CD1c-positive myeloid dendritic cell (primary cell): ENCODE measurements at regions not wholly inside any gene's neighbourhood (a gene's known extent, or its start where the extent isn't known, plus 50 kb on each side); places are given as distances from the start of the nearest gene placed in this dataset.
A peak's percentile ranks its signal among the peaks of the same experiment; 100 is the strongest.
"Not testable (repeated sequence)": the region's sequence is repeated elsewhere in the genome, so short reads cannot be mapped to it uniquely, and the experiment has no call there.

ENCODE experiments used
- DNase-seq: peaks from one replicate; pipeline ENCODE4 v3.0.0-alpha.2; 2016; ENCODE audit errors: extremely low spot score

DNA sequence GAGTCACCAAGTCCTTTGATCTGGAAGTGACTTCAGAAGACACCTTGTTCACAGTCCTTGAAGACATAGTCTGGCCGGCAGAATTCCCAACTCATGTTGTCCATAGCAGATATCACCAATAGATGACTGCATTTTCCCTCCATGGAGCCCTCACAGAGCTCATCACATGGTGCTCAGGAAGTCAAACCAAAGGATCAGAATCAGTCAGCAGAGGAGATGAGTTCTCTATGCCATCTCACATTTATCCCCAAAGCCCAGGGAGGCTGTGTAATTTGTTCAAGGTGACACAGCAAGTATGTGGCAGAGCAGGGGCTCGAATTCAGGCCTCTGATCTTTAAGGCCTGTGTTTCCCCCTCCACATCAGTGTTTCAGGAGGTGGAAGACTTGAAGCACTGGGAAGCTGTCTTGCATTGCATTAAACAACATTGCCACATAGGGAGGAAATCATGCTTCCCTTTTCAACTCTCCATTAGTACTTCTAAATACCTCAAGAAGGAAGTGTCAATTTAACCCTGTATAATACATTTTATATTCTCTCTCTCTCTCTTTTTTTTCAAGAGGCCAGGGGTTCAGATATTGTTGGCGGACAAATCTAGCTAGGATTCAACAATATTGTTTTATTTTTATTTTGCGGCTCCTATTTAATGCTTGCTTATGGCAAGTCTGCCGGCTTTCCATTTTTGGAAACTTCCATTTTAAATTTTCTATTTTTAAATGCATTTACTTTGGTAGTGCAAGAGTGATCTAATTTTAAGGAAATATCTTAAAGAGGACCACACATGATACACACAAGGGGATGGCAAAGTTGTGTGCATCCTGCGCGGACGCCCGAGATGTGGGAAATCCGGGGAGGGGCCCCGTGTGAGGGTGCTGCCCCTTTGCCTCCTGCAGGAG lies 61.9 kb downstream of the NPIPB5 start:
- peak; percentile 61 for DNase-seq

DNA sequence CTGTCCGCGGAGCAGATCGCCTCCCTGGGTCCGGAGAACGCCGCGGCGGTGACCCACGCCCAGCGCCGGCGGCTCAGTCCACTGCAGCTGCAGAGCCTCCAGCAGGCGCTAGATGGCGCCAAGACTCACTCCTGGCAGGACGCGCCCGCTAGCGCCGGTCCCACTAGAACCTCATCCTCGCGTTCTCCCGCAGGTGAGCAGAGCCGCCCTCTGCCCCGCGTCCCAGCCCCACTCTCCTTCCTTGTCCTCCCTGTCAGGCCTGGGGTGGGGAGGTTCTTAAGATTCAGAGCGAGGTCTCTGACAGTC lies 62.5 kb downstream of the NPIPB5 start:
- DNase-seq: not testable (repeated sequence)

DNA sequence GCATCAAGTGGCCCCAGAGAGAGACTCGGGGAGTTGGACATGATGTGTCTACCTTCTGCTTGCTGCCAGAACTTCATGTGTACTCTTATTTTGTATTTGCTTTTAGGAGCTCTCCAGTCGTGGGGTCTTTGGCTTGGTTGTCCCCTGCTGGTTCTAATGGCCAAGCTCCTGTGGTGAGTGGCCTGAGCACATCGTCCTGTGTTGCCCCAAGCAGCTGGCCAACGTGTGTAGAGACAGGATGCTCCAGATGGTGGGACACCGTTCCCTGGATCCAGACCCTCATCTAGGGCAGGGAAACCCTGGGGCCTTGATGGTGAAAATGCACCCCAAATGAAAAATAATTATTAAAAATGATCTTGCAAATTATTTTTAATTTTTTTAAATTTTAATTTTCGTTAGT lies 65.8 kb downstream of the NPIPB5 start:
- DNase-seq: not testable (repeated sequence)

DNA sequence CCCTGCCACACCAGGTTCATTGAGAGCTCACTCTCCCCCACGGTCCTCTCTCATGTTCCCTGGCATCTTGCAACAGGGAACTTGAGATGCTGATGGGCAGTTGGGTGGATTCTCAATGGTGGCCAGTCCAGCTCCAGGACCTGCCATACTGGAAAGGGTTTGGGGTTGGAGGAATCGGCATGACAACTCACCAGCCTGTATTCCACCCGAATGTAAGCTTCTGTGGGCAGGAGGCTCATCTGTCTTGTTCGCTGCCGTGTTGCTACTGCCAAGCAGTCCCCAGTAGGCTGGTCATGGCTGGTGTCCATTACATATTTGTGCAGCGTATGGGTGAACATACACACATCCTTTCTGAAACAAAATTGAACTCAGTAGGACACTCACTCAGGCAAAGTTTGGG lies 72.5 kb downstream of the NPIPB5 start:
- not testable (repeated sequence) for DNase-seq

DNA sequence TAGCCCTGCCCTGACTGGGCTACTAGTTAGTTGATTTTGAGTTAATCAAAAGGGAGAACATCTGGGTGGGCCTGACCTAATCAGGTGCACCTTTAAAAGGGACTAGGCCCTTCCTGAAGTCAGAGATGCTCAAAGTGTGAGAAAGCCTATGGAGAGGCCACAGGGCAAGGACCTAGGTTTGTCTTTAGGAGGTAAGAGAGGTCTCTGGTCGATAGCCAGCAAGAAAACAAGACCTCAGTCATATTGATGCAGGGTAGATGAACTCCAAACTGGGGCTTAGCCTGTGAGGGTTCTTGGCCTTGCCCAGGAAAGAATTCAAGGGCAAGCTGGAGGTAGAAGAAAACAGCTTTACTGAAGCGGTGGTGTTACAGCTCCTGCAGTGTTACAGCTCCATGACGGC lies 73.8 kb downstream of the NPIPB5 start:
- DNase-seq: not testable (repeated sequence)

DNA sequence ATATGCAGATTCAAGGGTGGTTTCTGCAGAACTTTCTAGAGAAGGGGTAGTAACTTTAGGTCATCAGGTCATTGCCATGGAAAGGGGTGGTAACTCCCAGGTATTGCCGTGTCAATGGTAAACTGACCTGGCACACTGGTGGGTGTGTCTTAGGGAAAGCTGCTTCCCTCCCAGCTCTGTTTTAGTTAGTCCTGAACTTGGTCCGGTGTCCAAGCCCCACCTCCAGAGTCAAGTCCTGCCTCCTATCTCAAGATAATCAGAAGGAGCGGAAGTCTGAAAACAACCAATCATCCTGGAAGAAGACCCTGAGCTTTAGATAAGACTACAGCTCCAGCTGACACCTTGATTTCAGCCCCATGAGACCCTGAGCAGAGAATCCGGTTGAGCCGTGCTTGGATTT lies 74.2 kb downstream of the NPIPB5 start:
- DNase-seq: not testable (repeated sequence)

DNA sequence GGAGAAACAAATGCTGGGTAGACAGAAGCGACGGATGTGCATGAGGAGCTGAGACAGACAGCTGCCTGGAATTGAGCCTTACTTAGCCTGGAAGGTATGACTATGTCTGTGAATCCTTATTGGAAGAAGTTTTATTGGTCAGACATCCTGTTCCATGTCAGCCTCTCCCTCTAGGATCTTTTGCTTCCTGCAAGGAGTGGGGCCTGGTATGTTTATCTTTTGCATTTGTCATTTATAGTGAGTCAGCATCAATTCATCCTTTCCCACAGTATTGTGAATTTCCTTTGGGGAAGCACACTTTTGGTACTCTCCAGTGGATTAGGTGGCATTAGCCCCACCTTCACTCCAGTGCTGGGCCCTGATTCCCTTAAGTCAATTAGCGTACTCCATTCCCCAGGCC lies 74.7 kb downstream of the NPIPB5 start:
- not testable (repeated sequence) for DNase-seq

DNA sequence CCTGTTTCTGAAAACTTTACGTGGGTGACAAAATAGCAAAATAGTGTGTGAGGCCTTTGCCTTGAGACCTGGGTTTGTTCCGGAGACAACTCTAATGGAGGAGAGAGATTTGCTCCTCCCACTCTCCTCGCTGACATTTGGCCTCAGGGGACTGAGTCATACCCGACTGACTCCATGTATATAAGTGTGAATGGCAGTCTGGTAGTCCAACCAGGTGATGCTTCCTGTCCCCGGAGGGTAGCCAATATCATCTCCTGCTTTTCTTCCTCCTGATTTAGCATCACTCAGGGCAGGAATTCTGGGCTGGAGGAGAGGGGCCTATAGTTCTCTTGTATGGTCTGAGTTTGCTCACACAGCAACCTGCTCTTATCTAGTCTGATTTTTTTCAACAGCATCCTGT lies 76.0 kb downstream of the NPIPB5 start:
- not testable (repeated sequence) for DNase-seq

DNA sequence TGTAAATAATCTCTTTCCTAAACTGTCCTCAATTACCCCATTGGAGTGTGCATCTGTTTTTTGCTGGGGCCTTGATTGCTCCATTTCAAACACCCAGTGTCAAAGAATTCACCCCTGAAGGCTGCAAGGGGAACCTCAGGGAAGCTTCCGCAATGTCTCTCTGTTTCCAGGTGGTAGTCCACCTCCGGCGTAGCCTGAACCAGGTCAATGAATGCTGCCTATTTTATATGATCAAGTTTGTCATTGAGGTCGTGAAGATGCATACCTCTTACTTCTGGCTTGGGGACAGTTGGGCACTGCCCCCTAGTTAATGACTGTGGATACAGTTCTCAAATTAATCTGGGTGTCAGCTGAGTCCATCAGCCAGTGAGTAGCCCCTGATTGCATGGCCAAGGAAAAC lies 79.1 kb downstream of the NPIPB5 start:
- DNase-seq: not testable (repeated sequence)

DNA sequence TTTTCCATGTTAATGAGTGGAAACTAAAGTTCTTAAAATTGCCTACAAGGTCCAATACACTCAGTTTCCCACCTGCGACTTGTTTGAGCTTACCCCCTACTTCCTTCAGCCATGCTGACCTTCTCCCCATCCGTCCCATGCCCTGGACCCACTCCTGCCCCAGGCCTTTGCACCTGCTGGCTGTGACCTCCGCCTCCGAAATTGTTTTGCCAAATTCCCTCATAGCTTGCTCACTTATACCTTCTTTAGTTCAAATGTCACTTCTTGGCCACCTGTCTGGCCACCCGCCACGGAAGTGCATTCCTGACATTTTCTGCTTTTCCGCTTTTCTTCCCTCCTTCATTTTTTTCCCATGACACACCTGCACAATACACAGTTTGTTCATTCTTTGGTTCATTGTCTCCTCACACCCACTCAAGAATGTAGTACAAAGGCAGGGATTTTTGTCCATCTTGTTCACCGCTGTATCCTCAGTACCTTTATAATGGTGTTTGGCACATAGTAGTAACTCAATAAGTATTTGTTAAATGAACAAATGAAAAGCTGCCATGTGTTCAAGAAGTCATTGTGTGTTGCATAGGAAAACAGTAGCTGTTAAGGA lies 85.9 kb downstream of the NPIPB5 start:
- not testable (repeated sequence) for DNase-seq

DNA sequence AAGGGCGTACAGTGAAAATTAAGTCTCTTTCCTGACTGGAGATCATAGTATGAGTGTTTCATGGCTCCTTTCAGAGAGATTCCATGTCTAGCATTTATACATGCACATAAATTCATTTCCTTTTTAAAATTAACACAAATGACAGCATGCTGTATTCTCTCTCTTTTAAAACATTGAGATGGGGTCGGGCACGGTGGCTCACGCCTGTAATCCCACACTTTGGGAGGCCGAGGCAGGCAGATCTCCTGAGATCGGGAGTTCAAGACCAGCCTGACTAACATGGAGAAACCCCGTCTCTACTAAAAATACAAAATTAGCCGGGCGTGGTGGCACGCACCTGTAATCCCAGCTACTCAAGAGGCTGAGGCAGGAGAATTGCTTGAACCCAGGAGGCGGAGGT lies 93.1 kb downstream of the NPIPB5 start:
- not testable (repeated sequence) for DNase-seq

DNA sequence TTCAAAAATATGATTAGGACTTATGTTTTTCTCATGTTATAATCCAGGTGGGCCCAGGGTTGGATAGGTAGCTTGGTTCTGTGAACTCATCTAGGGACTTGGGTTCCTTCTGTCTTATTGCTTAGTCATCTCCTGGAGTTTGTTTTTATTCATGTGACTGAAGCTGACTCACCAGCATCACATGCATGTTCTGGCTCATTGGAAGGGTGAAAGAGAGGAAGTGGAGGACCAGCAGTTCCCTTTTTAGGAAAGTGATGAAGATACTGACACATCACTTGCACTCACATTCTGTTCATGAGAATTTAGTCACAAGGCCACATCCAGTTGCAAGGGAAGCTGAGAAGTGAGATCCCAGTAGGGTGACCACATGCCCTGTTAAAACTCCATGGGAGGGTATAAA lies 95.9 kb downstream of the NPIPB5 start:
- DNase-seq: not testable (repeated sequence)

DNA sequence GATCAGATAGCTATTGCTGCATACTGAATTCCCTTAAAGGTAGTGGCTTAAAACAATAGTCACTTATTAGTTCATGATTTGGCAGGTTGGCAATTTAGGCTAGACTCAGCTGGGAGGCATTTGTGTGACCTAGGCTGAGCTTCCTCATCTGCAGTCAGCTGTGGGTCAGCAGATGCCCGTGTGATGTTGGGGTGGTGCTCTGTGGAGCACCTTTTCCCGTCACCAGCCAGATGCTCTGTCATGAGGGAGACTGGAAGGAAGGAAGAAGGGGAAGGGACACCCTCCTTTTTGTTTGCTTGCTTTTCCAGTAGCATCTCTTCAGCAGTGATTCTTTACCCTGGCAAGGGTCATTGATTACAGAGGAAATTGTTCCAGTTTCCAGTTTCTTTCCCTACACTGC lies 99.1 kb downstream of the NPIPB5 start:
- not testable (repeated sequence) for DNase-seq

DNA sequence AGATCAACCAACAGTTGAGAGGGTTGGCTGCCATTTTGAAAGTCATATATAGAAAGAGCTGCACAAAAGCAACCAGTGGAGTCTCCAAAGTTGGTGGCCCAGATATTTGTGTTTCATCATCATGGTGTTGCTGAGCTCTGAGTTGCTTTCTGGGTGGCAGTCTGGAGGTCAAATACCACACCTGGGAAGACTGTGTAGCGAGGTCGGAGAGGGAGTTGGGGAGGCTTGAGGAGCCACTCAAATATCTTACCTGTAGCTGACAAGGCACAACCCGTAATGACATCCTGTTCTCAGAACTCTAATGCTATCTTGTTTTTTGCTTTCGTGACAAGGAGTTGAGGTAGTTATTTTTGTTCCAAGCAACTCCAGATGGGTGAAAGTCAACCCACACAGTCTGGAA lies 100.4 kb downstream of the NPIPB5 start:
- not testable (repeated sequence) for DNase-seq

DNA sequence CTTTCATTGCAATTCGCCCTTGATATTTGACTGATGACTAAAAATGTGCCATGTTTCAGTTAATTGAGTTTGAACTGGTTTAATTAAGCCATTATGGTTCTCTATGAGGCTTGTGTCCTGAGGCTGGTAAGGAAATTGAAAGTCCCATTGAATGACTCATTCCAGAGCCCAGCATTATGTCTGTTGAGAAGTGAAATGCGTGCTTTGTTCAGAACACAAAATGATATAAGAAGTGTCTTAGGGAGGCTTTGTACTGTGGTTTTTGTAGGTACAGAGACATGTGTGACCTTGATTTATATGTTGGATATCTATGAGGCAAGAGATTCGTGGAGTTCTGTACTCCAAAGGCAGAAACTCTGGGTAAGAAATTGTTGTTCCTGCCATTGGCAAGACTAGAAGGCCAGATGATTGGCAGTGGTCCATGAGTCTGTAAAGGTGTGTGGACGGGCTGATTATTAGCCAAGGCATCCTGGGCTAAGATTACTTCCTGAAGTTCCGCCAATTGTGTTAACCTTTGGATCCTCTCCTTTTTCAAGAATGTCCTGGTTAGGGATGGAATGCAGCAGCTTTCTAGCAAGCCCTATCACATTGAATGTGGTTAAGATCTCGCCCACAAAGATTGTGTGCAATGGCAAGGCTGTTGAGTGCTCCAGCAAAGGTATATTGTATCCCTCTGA lies 103.7 kb downstream of the NPIPB5 start:
- DNase-seq: peak; percentile 27

DNA sequence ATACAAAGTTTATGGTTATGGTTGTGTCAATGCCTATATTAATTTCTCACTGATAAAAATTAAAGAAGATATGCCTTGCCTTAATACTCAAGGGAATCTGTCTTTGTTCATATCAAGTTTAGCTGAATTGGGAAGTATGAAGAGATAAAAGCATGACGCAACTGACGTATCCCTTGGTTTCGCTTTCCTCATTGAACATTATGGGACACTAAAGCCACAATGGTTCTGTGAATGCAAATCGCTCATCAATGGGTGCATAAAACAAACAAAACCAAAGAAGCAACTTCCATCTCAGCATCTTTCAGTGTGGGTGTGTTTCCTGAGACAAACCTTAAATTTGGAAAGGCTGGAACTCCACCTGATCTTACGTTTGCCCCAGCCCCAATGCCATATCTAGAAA lies 108.2 kb downstream of the NPIPB5 start:
- peak; percentile 25 for DNase-seq

DNA sequence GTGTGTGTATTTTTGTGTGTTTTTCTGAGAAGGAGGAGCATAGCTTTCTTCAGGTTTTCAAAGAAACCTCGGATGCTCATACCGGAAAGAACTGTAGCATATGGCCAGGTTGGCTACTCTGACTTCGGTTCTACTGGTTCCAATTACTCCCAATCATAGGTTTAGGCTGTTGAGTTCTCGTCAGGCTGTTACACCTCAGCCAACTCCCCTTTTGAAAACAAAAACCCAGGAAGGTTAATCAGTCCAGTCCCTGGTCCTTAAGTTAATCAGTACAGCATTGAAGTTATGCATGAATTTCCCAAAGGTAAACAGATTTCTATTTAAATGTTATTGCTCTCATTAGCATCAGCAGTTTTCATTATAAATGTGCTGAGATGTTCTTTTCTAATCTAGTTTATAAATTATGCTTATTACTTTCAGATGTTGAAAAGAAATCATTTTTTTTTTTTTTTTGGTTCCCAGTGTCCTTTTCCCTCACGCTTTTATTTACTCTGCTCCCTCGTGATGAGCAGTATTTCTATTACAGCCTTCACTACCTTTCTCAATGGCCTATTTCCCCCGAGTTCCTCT lies 111.0 kb downstream of the NPIPB5 start:
- no peak for DNase-seq

DNA sequence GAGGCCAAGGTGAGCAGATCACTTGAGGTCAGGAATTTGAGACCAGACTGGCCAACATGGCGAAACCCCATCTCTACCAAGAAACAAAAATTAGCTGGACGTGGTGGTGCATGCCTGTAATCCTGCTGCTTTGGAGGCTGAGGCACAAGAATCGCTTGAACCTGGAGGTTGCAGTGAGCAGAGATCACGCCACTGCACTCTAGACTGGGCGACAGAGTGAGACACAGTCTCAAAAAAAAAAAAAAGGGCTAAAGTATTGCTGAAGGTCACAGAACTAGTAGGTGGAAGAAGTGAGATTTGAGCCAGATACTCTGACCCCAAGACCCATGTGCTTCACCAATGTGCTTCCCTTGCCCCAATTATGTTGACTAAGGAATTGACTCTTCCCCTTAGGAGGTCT lies 112.0 kb downstream of the NPIPB5 start:
- no peak for DNase-seq

DNA sequence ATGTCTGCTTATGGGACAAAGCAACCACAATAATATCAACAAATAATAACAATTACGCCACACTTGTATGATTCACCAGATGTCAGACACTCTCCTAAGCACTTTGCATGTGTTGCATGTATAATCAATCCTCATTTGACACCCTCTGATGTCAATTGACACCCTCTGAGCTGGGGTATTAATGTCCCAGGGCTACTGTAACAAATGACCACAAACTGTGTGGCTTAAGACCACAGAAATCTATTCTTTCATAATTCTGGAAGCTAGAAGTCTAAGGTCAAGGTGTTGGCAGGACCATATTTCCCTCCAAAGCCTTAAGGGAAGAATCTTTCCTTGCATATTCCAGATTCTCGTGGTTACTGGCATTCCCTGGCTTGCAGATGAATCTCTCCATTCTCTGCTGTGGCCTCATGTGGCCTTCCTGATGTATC lies 112.7 kb downstream of the NPIPB5 start:
- no peak for DNase-seq

DNA sequence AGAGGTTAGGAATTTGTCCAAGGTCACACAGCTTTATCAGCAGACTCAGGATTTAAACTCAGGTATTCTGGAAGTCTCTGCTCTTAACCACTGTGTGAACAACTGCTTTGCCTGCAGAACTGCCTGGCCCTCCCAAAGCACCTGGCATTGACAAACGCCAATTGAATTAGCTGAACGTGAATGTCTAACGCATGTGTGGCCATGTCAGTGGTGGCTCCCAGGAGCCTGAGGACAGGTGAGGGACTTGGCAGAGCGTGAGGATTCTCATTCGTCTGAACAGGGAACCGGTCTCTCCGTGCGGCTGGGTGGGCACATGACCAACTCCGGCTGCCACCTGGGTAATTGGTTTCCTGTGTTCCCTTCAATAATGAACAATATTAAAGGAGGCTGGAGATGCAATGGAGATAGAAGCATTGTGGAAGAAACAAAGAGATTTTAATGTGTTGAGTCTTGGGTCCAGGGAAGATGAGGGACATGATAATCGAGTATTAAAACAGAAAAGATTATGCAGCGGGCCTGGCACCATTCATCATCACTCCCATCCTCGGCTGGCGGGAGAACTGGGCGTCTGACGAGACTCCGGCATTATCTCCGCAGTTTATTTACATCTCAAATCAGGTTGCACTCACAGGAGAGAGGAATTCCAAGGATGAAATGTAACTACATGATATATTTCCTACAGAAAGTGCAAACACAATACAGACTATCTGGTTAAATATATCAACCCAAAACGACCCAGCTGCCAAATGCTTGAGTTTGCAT lies 113.5 kb downstream of the NPIPB5 start:
- no peak for DNase-seq

DNA sequence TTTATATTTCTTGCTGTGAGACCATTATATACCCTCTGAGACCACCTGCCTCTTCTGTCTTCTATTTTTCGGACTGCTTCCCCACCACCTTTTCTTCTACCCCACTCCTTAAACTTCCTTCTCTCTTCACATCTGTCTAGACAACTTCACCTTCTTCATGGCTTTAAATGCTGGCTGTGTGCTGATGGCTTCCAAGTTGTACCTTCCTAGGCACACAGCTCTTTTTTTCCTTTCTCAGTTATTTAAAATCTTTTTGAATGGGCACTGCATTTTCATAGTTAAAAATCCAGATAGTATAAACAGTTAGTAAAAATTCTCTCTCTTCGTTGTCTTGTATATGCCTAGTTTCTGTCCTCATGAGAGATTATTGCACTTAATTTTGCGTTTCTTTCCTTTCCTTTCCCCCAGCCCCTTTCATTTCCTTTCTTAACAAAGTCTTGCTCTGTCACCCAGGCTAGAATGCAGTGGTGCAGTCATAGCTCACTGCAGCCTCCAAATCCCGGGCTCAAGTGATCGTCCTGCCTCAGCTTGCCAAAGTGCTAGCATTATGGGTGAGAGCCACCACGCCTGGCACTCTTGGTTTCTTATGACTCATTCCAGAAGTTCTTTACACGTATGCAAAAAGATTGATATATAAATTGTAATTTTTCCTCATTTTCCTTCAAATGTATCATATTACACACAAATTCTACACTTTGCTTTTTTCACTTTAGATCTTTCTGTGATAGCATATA lies 114.3 kb downstream of the NPIPB5 start:
- no peak for DNase-seq
